ENCODE measurements at regions not wholly inside any gene's neighbourhood (a gene's known extent, or its start where the extent isn't known, plus 50 kb on each side); places are given as distances from the start of the nearest gene placed in this dataset.

GRCh38 chr18:53894675-53895442, 329.6 kb downstream of the MBD2 start:
- no peak for TF ChIP-seq CTCF (IDR thresholded peaks at IDR 0.05; ENCODE audit: insufficient read depth, low read depth, low read length)
- no peak overlapping the region for H3K4me3 ChIP-seq (ENCODE audit: low read depth, low read length)
- no peak for DNase-seq (ENCODE audit: low read depth)

DNA sequence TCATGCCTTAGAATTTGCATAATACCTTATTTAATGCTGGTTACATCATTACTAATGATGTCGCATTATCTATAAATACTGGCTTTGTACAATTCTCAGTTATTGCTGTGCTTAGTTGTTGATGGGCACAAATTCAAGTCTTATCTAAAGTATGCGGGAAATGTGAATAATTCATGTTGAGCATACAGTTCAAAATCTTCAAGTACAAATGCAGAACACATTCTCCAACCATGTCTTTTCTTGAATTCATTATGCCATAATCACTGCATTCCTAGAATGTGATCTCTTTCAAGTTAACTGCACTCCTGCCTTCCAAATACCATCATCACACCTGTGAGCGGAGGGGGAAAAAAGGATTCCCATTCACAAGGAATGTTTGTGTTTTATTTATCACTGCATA, 337.0 kb downstream of the MBD2 start:
- no peak overlapping the region for H3K4me3 ChIP-seq (ENCODE audit: low read depth, low read length)
- TF ChIP-seq CTCF (IDR thresholded peaks at IDR 0.05; ENCODE audit: insufficient read depth, low read depth, low read length) = no peak
- DNase-seq (ENCODE audit: low read depth) = no peak

- TF ChIP-seq CTCF (IDR thresholded peaks at IDR 0.05; ENCODE audit: insufficient read depth, low read depth, low read length) = no peak
- no peak for DNase-seq (ENCODE audit: low read depth)
- no peak overlapping the region for H3K4me3 ChIP-seq (ENCODE audit: low read depth, low read length)
Observed at GRCh38 chr18:53886058-53886457, 338.4 kb downstream of the MBD2 start.

GRCh38 chr18:53883771-53884170, 340.7 kb downstream of the MBD2 start:
- no peak for DNase-seq (ENCODE audit: low read depth)
- TF ChIP-seq CTCF (IDR thresholded peaks at IDR 0.05; ENCODE audit: insufficient read depth, low read depth, low read length) = no peak
- no peak overlapping the region for H3K4me3 ChIP-seq (ENCODE audit: low read depth, low read length)

DNA sequence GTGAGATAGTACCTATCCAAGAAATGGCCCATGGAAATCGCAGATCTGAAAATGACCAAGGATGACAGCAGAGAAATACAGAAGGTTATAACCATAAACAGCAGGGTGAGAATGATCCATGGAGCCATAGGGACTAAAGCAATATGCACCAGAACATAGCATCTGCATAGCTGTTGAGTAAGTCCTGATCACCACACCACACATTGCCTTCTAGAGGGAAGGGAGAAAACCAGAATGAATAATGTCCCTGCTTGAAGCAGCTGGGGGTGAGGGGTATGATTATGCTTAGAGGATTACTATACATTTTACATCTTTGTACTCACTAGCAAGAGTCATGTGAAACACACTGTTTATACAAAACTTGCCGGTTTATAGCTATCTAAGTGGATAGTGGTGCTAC, 350.4 kb downstream of the MBD2 start:
- no peak for DNase-seq (ENCODE audit: low read depth)
- TF ChIP-seq CTCF (IDR thresholded peaks at IDR 0.05; ENCODE audit: insufficient read depth, low read depth, low read length) = no peak
- H3K4me3 ChIP-seq (ENCODE audit: low read depth, low read length) = no peak overlapping the region

- H3K4me3 ChIP-seq (ENCODE audit: low read depth, low read length) = no peak overlapping the region
- DNase-seq (ENCODE audit: low read depth) = no peak
- TF ChIP-seq CTCF (IDR thresholded peaks at IDR 0.05; ENCODE audit: insufficient read depth, low read depth, low read length) = no peak
Observed at GRCh38 chr18:53864770-53865169, 359.7 kb downstream of the MBD2 start.

GRCh38 chr18:53862921-53863320, 361.5 kb downstream of the MBD2 start:
- TF ChIP-seq CTCF (IDR thresholded peaks at IDR 0.05; ENCODE audit: insufficient read depth, low read depth, low read length) = no peak
- no peak overlapping the region for H3K4me3 ChIP-seq (ENCODE audit: low read depth, low read length)
- DNase-seq (ENCODE audit: low read depth) = no peak
